HG02588 (cell line): ENCODE measurements at regions not wholly inside any gene's neighbourhood (a gene's known extent, or its start where the extent isn't known, plus 50 kb on each side); places are given as distances from the start of the nearest gene placed in this dataset.
"Not testable (repeated sequence)": the region's sequence is repeated elsewhere in the genome, so short reads cannot be mapped to it uniquely, and the experiment has no call there.

Experiments used
- ATAC-seq: cut with Tn5 transposase; IDR thresholded peaks from one replicate; pipeline ENCODE4 v1.9.1; 2021; ENCODE audit warnings: mild to moderate bottlenecking, moderate library complexity; ENCODE audit not compliant: unreplicated experiment

DNA sequence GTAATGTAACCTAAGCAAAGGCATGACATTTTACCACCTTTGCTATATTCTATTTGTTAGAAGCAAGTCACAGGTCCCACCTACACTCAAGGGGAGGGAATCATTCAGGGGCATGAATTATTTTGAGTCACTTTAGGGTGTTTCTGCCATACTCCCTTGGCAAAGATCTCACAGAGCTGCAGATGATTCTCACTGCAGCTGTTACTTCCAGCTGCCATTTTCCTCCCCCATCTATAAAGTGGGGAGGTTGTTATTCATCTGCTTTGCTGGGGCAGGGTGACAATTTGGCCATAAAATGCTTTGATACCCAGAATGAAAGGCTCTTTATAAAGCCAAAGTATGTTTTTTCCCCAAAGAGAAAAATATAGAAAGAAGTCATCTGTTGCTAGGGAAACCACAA lies 136.5 kb upstream of the SMIM31 start:
- ATAC-seq = no peak

DNA sequence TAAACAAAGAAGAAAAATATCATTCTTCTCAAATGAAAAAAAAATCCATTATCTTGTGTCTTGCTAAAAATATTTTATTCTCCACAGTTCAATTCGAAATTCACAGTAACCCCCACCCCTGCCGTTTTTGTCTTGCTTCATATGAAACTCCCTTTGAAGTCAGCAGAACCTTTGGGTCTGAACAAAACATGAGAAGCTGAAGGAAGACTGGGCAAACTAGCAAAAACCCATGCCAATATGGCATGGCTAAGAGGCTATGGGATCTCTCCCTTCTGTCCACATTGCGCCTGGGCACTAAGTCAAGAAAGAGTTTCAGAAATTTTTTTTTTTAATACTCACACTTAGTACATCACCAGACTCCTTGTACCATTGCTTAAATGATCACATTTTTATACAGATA lies 136.0 kb upstream of the SMIM31 start:
- no peak for ATAC-seq

DNA sequence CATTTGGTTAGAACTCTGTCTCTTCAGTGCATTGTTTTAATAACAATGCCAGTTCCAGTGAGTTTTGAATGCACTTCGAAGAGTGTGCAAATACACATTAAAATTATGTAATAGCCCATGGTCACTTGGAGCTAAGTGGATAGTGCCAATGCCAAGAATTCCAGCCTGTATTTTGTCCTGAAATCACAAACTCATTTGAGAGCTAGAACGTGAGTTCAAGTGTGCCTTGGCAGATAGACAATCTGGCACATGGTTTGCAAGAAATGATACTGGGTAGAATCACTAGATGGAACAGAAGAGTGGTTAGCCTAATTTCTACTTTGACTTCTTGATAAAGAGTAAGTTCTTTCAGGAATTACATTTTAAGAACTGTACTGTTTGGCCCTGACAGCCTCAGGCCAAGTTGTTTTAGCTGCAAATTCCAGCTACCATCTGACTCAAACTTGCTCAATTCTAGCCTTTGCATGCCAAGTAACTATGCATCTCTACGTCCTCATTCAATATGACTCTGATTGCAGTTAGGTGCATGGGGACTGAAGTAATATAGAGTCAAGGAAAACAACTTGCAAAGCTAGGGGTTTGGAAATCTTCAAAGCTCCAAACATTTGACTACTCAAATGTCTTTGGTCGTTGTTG lies 131.9 kb upstream of the SMIM31 start:
- no peak for ATAC-seq

DNA sequence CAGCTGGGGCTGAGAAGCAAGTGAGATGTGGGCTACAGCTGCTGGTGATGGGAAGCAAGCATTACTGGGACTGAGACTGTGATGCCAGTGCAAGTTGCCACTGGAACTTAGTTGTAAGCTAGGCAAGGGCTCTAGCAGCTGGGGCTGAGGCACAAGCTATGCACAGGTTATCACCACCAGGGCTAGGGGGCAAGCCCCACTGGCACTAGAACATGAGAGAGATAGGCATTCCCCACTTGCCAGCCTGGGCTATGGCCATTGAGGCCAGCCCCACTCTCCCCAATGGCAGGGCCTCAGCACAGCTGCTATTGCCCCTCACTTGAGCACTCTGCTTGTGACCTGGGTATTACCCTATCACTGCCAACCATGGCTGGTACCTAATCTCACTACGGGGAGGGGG lies 130.8 kb upstream of the SMIM31 start:
- no peak for ATAC-seq

DNA sequence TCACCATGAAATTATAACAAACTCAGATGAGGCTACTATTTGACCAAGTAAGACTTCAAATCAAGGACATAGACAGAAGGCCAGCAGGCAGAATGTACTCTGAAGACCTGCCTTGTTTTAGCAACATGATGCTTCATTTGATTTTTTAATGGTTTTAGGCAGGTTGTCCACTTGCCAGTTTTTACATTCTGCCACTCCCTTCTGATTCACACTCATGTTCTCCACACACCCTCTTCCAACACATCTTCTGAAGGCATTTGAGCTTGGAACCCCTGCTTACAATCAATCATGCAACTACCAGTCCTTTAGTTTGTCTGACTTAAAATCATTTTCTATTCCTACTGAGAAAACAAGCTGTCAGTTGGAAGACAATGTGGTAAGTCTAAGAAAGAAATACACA lies 114.9 kb upstream of the SMIM31 start:
- no peak for ATAC-seq

DNA sequence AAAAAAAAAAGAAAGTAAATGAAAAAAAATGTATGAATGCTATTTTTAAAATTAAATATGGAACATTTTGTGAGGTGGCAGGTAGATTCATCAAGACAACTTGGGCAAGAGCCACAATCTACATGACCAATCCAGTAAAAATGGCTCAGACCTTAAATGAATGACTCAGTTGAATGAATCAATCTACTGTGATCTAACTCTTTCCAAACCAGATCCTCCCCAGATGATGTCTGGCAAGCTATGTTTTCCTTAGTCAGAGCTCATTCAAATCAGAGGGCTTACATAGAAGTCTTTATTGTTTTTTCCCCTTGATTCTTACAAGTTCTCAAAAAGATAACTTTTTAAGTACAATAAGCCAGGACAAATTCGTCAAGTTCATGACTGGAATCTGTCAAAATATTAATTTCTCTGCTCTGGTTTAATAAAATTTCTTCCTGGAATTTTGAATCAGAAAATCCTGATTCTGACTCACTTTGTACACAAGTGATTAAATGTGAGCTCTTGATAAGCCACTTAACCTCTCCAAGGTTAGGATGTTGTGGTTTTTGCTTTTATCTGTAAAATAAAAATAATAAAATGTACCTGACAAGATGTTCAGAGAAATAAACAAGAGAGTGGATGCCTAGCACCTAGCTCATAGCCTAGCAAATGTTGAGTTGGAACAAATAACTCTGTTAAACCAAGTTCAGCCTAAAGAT lies 105.6 kb upstream of the SMIM31 start:
- no peak for ATAC-seq

DNA sequence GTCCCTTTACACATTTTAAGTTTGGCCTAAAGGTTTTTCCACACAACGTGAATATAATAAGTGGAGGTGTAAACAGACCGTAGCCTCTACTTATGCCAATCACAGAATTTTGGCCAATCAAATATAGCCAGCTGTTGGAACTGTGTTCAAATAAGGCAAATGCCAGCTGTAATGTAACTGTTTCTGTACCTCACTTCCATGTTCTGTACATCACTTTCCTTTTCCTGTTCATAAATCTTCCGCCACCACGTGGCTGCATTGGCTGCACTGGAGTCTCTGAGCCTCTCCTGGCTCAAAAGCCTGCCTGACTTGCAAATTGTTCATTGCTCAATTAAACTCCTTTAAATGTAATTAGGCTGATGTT lies 105.1 kb upstream of the SMIM31 start:
- ATAC-seq = no peak

DNA sequence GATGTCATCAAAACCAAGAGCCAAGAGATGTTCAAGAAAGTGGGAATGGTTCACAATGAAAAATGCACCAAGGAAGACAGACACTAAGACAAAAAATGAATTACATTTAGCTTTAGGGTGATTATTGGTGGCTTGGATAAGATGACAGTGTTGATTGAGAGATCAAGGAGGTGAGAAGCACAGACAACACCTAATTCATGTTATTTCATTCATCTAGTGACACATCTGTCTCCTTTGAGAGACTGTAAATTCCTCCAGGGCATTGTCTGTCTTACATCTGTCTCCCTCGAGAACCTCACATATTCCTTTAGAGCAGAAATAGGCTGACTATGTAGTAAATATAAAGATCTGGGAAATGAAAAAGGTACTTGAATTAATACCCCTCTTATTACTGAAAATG lies 94.2 kb upstream of the SMIM31 start:
- no peak for ATAC-seq

DNA sequence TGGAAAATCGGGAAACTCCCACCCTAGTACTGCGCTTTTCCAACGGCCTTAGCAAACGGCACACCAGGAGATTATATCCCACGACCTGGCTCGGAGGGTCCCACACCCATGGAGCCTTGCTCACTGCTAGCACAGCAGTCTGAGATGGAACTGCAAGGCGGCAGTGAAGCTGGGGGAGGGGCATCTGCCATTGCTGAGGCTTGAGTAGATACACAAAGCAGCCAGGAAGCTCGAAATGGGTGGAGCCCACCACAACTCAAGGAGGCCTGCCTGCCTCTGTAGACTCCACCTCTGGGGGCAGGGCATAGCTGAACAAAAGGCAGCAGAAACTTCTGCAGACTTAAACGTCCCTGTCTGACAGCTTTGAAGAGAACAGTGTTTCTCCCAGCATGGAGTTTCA lies 77.8 kb upstream of the SMIM31 start:
- ATAC-seq = not testable (repeated sequence)

DNA sequence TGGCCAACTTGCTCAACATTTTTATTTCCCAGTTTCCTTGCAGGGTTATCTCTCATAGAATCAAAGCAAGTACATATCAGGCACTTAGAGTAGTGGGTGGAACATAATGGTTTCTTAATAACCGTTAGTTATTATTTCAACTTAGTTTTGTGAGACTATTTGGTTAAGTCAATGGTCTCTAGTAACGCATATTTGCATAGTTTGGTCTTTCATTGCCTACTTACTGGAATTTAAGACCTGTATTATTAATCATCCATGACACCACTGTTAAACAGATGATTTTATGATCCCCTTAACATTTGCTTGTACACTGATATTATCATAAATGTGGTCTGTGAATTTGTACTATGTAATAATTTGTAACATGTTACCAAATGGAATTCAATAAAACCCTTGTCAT lies 70.9 kb upstream of the SMIM31 start:
- no peak for ATAC-seq

DNA sequence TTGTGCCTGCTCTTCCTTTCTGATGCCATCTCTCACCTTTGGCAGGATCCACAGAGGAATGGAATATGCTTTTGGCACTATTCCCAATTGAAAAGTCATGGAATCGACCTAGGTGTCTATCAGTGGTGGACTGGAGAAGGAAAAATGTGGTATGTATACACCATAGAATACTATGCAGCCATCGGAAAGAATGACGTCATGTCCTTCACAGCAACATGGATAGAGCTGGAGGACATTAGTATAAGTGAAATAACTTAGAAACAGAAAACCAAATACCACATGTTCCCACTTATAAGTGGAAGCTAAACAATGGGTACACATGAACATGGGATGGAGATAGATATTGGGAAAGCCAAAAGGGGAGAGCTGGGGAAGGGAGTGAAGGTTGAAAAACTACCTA lies 58.3 kb upstream of the SMIM31 start:
- no peak for ATAC-seq

DNA sequence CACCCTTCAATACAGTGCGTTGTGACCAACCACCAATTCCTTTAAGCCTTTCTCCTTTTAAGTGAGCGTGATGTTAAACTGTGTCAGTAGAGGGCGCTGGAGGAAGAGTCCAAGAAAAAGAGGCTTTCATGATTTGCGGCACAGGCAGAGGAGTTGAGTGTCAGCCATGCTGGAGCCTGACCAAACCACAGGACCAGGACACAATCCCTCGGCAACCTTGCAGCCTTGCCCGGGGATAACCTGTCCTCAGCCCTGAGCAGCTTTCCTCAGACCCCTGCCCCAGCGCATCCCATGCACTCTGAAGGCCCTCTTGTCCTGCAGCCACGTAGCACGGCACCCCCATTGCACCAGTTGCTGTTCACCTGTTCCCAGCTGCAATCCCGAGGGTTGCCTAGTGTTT lies 53.5 kb upstream of the SMIM31 start:
- ATAC-seq = no peak

DNA sequence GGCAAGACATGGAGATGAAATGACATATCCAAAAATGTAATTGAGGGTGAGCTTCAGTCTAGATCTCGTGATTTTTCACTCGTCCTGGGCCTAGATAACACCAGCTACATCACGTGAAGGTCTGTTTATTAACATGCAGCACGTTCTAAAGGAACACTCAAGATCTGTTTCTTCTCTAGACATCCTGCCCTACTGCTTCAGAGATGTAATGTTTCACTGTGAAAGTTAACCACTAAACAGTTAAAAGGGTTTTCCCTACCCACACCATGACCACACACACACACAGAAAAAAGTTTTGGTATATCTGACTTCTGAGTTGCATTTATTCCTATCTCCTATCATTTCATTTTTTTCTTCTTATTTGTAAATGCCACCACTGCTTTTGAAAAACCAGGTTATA lies 52.3 kb upstream of the SMIM31 start:
- peak; percentile 81 for ATAC-seq
